NCI-H69 (cell line): ENCODE measurements at regions not wholly inside any gene's neighbourhood (a gene's known extent, or its start where the extent isn't known, plus 50 kb on each side); places are given as distances from the start of the nearest gene placed in this dataset.
A peak's percentile ranks its signal among the peaks of the same experiment; 100 is the strongest.

Experiments
- DNase-seq: peaks from one replicate; lab custom pipeline; 2025; lab: John Stamatoyannopoulos, UW

DNA sequence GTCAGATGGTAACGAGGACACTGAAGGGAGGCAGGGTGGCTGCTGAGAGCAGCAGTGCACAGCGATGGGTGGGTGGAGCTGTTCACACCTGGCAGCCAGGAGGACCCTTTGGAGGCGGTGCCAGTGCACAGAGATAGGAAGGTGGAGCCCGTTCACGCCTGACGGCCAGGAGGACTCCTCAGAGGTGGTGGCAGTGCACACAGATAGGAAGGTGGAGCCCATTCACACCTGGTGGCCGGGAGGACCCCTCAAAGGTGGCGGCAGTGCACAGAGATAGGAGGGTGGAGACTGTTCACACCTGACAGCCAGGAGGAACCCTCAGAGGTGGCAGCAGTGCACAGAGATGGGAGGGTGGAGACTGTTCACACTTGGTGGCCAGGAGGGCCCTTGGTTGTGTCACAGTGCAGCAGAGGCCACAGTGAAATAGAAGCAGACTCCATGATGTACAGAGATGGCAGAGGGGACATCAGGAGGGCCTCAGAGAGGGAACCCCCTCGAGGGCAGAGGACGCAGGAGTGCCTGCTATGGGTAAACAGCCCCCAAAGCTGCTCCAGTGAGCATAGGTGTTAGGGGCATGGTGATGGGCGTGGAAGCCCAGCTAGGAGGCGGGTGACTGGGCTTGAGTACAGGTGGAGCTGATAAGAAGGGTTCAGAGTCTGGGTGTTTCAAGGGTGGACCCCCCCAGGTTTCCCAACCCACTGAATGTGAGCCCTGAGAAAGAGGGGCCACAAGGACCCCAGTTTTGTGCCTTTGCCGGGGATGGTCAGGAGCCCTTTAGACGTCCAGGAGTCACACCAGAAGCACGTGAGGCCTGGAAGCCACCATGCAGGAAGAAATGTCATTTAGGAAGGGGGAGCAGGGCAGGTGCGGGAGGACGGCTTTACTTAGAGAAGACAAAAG lies 566.7 kb downstream of the BRD1 start:
- DNase-seq = no peak

DNA sequence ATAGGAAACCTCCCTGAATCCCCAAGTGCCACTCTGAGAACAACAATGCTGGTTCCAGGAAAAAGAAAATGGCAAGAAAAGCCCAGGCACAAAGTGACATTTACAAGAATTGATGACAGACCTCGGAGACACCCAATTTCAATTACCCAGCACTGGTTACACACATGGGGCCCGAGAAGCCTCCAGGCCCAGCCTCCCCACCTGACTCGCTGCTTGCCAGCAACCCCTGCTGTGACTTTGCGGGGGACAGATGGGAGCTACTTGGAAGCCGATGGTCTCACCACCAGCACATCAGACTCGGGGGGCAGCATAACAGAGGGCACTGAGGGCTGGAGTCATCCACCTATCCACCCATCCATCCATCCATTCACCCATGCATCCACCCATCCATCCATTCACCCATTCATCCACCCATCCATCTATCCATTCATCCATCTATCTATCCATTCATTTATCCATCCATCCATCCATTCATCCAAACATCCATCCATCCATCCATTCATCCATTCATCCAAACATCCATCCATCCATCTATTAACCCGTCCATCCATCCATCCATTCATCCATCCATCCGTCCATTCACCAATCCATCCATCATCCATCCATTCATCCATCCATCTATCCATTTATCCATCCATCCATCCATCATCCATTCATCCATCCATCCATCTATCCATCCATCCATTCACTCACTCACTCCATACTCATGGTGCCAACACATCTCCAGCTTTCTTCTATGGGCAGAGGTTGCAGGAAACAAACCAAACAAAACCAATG lies 567.6 kb downstream of the BRD1 start:
- DNase-seq = no peak

DNA sequence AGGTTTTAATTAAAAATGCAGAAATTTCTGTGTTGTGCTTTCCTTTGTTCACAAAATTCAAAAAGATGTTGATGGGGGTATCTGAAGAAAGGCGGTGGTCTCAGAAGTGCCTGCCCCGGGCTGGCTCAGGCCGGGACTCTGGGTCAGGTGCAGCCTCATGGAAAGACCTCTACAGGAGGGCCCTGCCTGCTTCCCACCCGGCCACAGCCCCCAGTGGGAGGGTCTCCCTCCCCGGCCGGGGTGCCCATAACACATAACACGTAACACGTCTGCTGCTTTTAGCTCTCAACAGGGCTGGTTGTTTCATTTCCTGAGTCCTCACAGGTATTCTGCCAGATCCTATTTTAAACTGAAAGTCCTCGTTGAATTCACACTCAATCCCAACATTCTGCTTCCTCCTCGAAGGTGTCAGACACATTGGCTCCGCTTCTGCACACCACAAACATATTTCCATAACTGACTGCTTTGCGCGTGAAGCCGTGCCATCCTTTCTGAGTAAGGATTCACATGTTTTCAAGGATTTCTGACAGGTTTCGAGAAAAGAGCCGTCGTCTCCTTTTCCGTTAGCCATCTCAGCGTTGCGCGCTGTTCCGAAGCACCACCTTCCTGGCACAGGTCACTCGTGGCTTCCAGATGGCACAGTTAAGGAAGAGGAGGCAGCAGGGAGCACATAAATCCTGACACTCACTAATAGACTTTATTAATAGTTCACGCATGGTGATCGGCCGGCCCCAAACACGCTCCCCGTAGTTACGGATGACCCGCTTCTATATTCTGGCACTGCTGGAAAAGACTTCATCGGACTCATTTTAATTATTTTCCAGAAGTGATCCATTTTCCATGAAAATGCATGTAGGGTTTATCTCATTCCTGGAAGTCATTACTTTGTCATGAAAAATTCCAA lies 569.3 kb downstream of the BRD1 start:
- DNase-seq = no peak

DNA sequence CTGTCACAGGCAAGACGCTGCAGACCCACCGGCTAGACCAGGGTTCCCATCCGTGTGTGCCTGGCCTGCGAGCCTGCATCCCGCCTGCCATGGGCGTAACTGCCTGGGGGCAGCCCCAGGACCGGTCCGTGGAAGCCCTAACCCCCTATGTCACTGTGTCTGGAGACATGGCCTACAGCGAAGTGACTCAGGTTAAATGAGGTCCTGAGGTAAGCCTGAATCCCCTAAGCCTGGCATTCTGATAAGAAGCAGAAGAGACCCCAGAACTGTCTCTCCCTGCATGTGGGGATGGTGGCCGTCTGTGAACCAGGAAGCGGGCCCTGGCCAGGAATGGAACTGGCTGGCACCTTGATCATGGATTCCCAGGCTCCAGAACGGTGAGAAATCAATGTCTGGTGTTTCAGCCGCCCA lies 570.1 kb downstream of the BRD1 start:
- no peak for DNase-seq

DNA sequence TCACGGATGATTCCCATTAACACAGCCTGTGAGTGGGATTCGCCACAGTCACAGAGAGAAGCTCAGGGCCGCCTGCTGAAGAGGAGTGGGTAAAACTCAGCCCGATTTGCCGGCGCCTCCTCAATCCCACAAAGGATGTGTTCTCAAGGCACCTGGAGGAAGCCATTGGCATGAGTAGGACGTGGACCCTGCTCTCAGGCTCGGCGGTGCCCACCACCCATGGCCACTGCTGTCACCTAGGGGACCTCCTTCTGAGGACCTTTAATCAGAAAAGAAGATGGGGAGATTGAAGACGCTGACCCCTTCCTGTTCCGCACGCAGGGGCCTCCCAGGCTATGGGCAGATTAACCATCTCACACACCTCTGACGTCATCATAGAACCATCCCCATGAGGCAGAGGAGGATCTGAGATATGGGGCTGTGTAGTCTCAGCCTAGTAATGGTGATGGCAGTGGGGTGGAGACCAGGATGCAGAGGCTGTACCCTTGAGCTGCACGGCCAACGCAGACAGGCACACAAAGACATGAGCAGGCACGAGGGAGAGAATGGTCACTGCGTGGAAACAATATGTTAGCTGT lies 571.8 kb downstream of the BRD1 start:
- DNase-seq = no peak

DNA sequence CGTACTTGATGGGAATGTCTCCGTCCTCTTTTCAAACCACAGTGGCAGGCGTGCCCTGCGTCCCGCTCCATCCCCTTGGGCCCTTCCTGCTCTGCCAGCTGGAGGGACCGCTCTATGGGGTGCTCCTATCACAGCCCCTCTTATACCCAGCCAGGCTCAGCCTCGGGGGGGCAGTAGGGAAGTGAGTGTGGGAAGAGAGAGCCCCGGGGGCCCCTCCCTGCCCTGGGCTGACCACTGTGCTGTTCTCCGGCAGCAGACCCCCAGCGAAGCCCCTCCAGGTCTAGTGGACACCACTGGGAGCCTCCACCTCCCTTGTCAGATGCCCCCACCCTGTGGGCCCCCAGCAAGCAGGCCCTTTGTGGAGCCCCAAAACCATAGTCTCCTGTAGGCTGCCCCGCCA lies 572.5 kb downstream of the BRD1 start:
- DNase-seq = no peak

DNA sequence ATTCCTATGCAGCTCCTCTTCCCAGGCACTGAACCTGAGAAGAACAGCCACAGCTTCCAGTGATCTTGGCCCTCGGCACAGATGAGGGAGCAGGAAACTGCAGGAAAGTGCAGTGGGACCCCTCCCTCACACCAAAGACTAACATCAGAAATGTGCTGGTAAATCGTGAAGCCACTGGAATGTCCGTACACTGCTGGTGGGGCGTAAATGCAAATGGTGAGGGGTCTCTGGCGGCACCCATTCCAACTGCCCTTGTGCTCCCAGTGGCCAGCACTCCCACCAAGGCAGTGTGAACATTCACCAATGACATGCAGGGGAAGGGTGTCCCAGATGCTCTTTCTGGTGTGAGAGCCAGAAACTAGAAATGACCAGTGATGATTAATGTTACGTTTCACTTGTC lies 574.0 kb downstream of the BRD1 start:
- no peak for DNase-seq

DNA sequence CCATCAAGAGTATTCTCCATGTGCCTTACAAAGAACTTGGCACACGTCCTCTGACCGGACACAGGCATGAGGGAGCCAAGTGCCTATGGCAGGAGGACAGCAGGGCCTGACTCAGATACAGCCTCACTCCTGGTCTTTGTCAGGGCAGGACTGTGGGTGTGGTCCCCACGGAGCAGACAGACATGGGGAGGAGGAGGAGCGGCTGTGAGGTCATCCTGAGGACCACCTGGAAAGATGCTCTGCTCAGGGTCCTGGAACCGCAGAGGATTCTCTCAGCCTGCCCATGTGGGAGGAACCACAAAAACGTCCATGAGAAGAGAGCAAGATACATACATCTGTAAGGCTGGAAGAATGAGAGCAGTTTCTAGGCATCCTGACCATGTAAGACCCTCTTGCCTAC lies 576.3 kb downstream of the BRD1 start:
- no peak for DNase-seq

DNA sequence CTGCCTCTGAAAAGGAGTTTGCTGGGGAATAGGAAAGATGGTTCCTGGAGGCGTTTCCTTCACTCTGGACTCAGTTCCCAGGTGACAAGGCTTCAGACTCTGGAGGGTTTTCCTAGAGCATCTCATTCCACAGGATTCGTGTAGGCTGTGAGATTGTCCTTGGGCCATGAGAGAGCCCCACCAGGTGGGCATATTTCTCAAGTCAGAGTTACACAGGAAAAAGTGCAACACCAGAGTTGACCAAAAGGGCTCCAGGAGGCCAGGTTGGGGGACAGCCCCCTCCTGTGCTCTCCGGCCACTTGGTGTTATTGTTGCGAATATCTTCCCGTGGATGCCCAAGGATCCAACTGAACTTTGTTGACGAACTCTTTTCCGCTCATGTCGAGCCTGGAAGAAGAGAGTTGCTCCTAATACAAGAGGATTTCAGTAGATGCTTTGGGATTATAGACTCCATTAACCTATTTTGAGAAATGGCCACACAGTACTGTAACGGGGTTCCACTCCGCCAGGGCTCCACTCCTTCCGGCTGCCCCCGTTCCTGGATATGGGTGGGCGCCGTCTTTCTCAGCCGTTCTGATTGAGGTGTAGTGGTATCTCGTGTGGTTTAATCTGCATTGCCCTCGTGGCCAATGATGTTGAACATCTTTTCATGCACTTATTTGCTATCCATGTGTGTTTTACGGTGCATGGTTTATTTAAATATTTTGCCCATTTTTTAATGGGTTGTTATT lies 580.3 kb downstream of the BRD1 start:
- no peak for DNase-seq

DNA sequence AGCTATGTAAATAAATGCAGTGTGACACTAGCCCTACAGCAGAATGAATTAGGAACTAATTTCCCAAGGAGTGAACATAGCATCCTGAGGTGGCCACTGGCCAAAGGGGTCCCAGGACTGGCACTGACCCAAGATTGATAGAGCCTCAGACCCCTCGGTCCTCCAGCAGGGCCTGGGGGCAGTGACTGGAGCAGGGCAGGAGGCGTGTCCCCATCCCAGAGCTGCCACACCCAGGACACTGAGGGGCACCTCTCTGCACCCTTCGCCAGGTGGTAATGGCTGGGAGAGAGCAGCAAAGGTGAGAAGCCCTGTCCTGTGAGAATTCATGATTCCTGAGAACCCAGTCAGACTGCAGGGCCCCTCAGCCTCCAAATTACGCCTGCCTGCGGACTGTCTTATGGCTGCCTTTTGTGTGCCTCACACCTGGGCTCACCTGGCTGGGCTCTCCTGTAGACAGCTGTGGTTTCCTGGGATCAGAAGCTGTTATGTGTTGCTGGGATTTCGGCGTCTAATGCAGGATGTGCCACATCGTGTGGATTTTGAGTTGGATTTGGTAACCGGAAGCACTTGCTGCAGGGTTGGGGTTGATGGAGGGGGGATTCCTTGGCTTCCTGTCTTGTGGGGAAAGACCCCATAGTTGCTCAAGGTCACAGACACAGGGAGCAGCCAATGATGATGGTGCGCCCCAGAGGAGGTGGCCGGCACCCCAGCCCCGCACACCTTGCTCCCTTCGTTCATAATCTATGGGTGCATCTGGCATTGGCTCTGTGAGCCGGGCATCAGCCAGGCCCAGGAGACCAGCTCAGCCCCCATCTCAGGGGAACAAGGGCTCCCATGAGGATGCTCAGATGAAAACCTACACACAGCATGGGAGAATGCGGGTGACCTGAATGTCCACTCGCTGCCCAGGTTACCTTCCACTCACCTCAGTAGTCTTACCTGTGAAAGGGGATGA lies 582.9 kb downstream of the BRD1 start:
- DNase-seq = peak; percentile 43

DNA sequence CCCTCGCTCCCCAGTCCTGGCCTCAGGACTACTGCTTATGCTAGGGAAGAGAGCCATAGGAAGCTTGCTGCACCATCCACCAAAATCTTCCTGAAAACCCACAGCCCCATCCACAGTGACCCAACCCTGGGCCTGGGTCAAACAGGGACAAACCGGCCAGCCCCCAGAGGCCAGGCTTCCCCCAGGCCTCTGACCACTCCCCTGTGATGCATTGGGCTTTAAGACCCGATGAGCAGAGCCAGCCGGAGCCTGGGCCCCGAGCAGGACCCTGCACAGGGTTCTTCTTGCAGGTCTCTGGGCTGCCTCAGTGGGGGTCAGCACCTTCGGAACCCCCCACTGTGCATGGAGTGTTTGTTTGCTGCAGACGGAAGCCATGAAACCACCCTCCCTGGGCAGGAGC lies 583.7 kb downstream of the BRD1 start:
- no peak for DNase-seq

DNA sequence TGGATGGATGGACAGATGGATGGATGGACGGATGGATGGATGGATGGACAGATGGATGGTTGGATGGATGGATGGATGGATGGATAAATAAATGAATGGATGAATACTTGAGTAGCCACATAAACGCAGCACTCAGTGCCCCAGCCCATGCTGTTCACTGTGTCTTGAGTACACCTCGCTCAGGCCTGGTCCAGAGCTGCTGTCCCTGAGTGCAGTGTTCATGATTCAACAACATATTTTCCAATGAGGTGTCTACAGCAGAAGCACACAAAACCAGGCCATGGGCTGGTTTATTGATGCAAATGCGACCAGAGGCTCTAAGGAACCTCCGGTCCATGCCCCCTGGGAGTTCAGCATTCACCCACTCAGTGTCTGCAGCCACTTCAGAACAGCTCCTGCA lies 584.3 kb downstream of the BRD1 start:
- no peak for DNase-seq

DNA sequence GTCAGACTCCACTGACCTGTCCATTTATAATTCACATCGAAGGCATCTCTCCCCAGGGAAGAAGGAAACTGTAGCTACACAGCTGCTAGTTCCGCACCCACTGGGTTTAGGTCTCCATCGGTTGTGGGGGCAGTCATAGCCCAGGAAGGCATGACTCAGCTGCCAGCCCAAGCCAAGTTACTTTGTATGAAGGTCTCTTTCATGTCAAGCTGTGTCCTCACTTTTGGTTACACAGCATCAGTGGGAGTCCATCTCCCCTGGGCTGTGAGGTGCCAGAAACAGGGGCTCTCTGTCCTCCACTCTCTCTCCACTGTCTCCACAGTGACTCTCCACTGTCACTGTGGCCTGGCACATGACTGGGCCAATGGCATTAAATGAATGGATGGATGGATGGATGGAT lies 585.2 kb downstream of the BRD1 start:
- no peak for DNase-seq

DNA sequence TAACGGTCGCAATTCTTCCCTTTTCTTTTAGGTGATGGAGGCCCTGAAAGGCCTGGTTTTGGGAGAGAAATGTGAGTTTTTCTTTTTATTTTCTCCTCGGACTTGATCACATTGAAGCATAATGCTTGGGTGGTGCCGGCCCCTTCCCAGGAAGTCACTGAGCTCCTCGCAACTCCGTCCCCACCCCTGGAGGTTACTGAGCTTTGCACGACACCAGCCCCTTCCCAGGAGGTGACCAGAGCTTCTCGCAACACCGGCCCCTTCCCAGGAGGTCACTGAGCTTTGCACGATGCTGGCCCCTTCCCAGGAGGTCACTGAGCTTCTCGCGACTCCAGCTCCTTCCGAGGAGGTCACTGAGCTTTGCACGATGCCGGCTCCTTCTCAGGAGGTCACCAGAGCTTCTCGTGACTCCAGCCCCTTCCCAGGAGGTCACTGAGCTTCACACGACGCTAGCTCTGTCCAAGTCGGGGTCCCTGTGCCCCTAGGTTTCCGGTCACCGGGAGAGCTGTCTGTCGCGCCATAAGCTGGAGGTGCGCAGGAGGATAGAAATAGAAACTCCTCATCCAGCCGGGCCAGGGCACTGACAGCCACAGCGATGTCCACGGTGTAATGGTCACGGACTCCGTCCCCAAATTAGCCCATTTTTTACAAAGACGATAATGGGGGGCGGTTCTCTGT lies 586.4 kb downstream of the BRD1 start:
- DNase-seq = no peak

DNA sequence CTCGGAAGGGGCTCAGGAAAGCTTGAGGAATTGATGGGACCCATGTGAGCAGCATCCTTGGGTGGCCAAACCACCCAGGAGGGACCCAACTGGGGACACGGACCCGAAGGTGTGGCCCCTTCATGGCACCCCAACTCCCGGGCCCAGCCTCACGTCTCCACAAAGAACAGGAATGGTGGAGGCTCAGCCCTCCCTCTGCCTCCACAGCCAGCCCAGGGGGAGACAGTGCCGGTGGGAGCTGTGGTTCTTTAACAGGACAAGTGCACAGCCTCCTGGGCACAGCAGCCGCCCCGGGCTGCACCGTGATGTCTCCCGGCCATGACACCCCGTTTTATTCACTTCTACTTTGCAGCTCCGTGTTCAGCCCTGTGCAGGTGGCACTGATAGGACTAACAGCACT lies 587.2 kb downstream of the BRD1 start:
- no peak for DNase-seq

DNA sequence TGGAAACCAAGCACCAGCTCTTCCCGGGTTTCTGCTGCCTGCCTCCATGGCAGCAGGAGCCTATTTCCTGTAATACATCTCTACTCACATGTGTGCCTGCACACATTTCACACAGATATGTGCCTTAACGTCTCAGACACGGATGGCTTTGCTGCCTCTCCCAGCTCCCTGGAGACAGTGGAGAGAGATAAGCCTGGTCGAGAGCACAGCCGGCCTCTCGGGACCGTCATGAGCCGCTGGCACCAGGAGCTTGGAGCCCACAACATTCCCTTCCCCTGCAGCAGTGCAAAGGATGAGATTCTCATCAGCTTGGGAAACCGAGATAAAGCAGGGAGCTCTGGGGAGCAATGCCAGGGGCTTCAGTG lies 587.7 kb downstream of the BRD1 start:
- no peak for DNase-seq

DNA sequence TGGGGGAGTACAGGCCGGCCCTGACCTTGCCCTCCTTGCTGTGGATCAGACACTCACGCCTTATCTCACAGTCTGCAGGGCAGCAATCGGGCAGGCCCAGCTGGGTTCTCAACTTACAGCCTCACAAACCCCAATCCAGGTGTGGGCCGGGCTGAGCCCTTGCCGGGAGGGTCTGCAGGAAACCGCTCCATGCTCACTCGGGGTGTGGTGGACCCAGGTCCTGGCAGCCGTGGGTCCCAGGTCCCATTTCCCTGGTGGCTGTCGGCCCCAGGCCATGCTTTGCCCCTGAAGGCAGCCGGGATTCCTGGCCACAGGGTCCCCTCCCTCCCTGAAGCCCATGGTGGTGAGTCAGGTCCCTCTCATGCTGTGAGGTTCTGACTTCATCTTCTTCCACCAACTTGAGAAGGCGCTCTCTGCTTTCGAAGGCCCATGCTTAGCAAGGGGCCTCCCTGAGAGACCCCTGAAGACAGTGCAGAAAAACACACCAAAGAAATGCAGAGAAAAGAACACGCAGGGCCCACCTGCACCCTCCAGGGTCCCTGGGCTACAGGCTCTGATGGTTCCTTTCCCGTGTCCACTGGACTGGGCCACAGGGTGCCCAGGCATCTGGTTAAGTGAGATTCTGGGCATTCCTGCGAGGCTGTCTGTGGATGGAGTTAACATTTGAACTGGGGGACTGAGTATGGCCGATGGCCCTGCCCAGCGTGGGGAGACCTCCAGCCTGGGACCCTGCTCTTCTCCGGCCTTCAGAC lies 588.2 kb downstream of the BRD1 start:
- no peak for DNase-seq

DNA sequence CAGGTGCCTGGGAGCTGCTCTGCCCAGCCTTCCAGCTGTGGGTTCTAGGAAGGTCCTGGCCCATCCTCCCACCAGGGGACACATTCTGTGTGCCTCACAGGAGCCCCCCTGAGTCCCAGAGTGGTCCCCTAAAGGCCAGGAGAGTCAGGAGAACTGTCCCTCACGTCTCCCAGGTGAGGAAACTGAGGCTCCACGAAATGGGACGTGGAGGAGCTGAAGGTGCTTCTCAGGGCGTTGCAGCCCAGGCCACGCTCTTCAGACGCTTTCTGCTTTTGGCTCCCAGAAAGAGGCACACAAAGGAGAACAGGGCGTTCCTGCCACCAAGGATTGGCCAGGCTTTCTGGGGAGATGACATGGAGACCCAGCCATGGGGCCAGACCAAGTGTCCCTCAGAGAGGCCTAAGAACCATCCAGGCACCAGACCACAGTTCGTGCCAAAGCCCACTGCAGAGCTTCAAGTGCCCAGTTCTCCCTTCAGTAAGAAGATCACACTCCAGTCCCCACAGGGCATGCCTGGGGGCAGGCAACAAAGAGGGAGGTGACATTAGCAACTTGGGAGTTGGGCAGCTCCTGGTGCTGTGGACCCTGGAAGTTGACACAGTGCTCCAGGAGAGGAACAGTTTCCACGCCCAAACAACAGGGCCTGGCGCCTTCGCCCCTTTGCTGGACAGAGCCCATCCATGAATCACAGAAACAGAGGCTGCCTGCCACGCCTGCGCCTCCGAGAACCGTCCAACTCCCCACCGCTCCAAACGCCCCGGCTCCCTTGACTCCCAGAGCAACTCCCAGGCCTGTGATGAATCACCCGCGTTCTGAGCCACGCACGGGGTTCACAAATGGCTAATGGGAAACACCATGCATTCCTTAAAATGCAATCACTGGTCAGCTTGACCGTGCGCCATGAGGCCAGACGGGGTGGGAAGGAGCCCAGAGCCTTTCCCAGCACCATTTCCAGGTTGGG lies 589.2 kb downstream of the BRD1 start:
- no peak for DNase-seq
